NCI-H69 (cell line): ENCODE measurements at regions not wholly inside any gene's neighbourhood (a gene's known extent, or its start where the extent isn't known, plus 50 kb on each side); places are given as distances from the start of the nearest gene placed in this dataset.
"Not testable (repeated sequence)": the region's sequence is repeated elsewhere in the genome, so short reads cannot be mapped to it uniquely, and the experiment has no call there.

Experiments
- DNase-seq: peaks from one replicate; lab custom pipeline; 2025; lab: John Stamatoyannopoulos, UW

- DNase-seq: no peak
These were observed 127.9 kb upstream of the SGCD start for GRCh38 chr5:156199045-156199444.

- DNase-seq: no peak
These were observed 125.8 kb upstream of the SGCD start for GRCh38 chr5:156200938-156201787.

GRCh38 chr5:156201788-156202403 is 125.1 kb upstream of the SGCD start:
- DNase-seq: peak; percentile 56

- no peak for DNase-seq
These were observed 118.7 kb upstream of the SGCD start for GRCh38 chr5:156208271-156208670.

- no peak for DNase-seq
These were observed 108.4 kb upstream of the SGCD start for GRCh38 chr5:156218367-156219158.

- no peak for DNase-seq
These were observed 107.4 kb upstream of the SGCD start for GRCh38 chr5:156219483-156220005.

- peak; percentile 68 for DNase-seq
These were observed 105.1 kb upstream of the SGCD start for GRCh38 chr5:156221816-156222215.

GRCh38 chr5:156223547-156223946 is 103.4 kb upstream of the SGCD start:
- no peak for DNase-seq

GRCh38 chr5:156226485-156226884 is 100.5 kb upstream of the SGCD start:
- not testable (repeated sequence) for DNase-seq

GRCh38 chr5:156230887-156231286 is 96.1 kb upstream of the SGCD start:
- DNase-seq: no peak

GRCh38 chr5:156232251-156232869 is 94.6 kb upstream of the SGCD start:
- no peak for DNase-seq

- DNase-seq: no peak
These were observed 89.6 kb upstream of the SGCD start for GRCh38 chr5:156237361-156237760.

GRCh38 chr5:156239800-156240199 is 87.2 kb upstream of the SGCD start:
- no peak for DNase-seq

GRCh38 chr5:156240414-156240813 is 86.5 kb upstream of the SGCD start:
- DNase-seq: no peak

GRCh38 chr5:156241266-156241665 is 85.7 kb upstream of the SGCD start:
- no peak for DNase-seq

- DNase-seq: peak; percentile 64
These were observed 81.1 kb upstream of the SGCD start for GRCh38 chr5:156245895-156246294.

GRCh38 chr5:156251076-156251475 is 75.9 kb upstream of the SGCD start:
- DNase-seq: no peak

GRCh38 chr5:156253130-156253529 is 73.8 kb upstream of the SGCD start:
- DNase-seq: no peak

GRCh38 chr5:156254196-156254595 is 72.8 kb upstream of the SGCD start:
- DNase-seq: peak; percentile 41

- no peak for DNase-seq
These were observed 70.3 kb upstream of the SGCD start for GRCh38 chr5:156256642-156257041.

GRCh38 chr5:156258934-156259333 is 68.0 kb upstream of the SGCD start:
- DNase-seq: peak; percentile 23

GRCh38 chr5:156259618-156260017 is 67.3 kb upstream of the SGCD start:
- DNase-seq: peak; percentile 91
